ENCODE measurements at regions not wholly inside any gene's neighbourhood (a gene's known extent, or its start where the extent isn't known, plus 50 kb on each side); places are given as distances from the start of the nearest gene placed in this dataset.
"Not testable (repeated sequence)": the region's sequence is repeated elsewhere in the genome, so short reads cannot be mapped to it uniquely, and the experiment has no call there.

GRCh38 chr21:16186742-16187141 lies 457.0 kb downstream of the USP25 start:
- DNase-seq = no peak

GRCh38 chr21:16187603-16188301 lies 458.0 kb downstream of the USP25 start:
- DNase-seq = no peak

GRCh38 chr21:16192902-16193301 lies 463.1 kb downstream of the USP25 start:
- DNase-seq = no peak

- no peak for DNase-seq
Measured at GRCh38 chr21:16193496-16194094, 463.8 kb downstream of the USP25 start.

- DNase-seq = no peak
Measured at GRCh38 chr21:16194095-16194787, 464.5 kb downstream of the USP25 start.

- DNase-seq = no peak
Measured at GRCh38 chr21:16194788-16195537, 465.2 kb downstream of the USP25 start.

GRCh38 chr21:16195538-16195910 lies 465.7 kb downstream of the USP25 start:
- DNase-seq = no peak

GRCh38 chr21:16196001-16196400 lies 466.2 kb downstream of the USP25 start:
- no peak for DNase-seq

GRCh38 chr21:16198546-16198945 lies 468.8 kb downstream of the USP25 start:
- DNase-seq = no peak

- DNase-seq = no peak
Measured at GRCh38 chr21:16199539-16199938, 469.8 kb downstream of the USP25 start.

- DNase-seq = no peak
Measured at GRCh38 chr21:16201718-16202117, 471.9 kb downstream of the USP25 start.

- no peak for DNase-seq
Measured at GRCh38 chr21:16205527-16205926, 475.7 kb downstream of the USP25 start.

- no peak for DNase-seq
Measured at GRCh38 chr21:16211339-16212303, 481.8 kb downstream of the USP25 start.

GRCh38 chr21:16213518-16213917 lies 483.7 kb downstream of the USP25 start:
- no peak for DNase-seq

- no peak for DNase-seq
Measured at GRCh38 chr21:16215193-16215592, 485.4 kb downstream of the USP25 start.

GRCh38 chr21:16215663-16216183 lies 485.9 kb downstream of the USP25 start:
- DNase-seq = no peak

- no peak for DNase-seq
Measured at GRCh38 chr21:16216288-16216962, 486.6 kb downstream of the USP25 start.

- no peak for DNase-seq
Measured at GRCh38 chr21:16218682-16219343, 489.0 kb downstream of the USP25 start.

GRCh38 chr21:16224756-16225155 lies 495.0 kb downstream of the USP25 start:
- DNase-seq = not testable (repeated sequence)

GRCh38 chr21:16239659-16240265 lies 510.0 kb downstream of the USP25 start:
- no peak for DNase-seq
